HG03135 (cell line): ENCODE measurements at regions not wholly inside any gene's neighbourhood (a gene's known extent, or its start where the extent isn't known, plus 50 kb on each side); places are given as distances from the start of the nearest gene placed in this dataset.

Experiments used
- ATAC-seq: cut with Tn5 transposase; IDR thresholded peaks from one replicate; pipeline ENCODE4 v1.9.1; 2021; ENCODE audit warnings: mild to moderate bottlenecking, moderate library complexity; ENCODE audit not compliant: unreplicated experiment

DNA sequence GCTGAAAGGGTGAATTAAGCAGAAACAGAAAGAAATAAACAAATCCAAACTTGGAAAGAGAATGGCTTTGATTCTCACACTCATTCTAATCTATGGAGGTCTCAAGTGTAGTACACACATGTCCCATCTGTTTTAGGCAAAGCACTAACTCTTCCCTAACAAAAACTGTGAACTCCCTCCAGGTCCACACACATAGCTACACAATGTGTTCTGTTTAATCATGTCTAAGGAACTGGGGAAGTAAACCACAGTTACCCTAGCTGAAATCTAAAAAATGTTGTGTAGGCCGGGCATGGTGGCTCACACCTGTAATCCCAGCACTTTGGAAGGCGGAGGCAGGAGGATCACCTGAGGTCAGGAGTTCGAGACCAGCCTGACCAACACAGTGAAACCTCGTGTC is 118.7 kb upstream of the FST start:
- ATAC-seq, result no peak

GRCh38 chr5:53362521-53362941 is 117.9 kb upstream of the FST start:
- no peak for ATAC-seq

GRCh38 chr5:53364061-53364460 is 116.4 kb upstream of the FST start:
- no peak for ATAC-seq

DNA sequence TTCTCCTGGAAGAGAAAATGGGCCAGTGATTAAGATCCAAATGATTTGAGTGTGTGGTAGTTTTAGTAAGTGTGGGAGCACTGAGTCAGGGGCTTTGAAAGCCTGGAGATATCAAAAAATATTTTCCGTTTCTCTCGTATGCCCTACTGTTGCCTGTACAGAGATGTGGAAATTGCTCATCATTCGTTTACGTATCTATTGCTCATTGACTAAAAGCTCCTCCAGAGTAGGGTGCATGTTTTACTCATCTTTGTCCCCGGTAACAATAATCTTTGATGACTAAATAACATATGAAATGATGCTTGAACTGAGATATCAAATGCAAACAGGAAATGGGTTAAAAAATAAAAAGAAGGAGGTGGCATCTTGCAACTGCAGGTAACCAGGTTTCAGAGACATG is 114.2 kb upstream of the FST start:
- no peak for ATAC-seq

GRCh38 chr5:53367727-53368126 is 112.7 kb upstream of the FST start:
- ATAC-seq, result no peak

- no peak for ATAC-seq
These were observed 111.9 kb upstream of the FST start for GRCh38 chr5:53368516-53368915.

DNA sequence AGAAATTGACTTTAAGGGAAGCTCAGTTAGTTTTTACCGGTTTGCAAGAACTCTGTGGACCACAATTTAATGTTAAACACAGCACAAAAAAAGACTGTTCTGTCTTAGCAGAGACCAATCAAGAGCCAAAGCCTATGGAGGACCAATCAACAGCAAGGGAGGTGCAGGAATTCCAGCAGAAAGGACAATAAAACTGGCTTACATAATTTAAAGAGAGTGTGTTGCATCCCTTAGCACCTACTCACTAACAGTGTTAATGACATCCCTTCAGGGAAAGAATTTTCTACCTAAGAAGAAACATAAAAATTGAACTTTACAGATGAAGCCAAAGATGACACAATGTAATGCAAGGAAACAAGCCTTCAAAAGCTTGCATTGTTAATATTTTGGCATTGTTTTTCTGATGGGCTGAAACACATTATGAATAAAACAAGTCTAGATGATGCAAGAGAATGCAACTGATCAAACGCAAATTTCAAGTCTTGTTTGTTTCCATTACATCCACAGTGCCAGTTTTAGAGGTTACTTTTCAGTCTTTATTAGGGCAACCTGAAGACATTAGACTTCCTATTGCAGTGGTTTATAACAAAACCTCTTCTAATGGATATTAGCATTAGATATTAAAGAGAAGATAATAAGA is 111.3 kb upstream of the FST start:
- no peak for ATAC-seq

GRCh38 chr5:53369681-53370080 is 110.7 kb upstream of the FST start:
- ATAC-seq, result no peak

GRCh38 chr5:53373451-53374158 is 106.8 kb upstream of the FST start:
- no peak for ATAC-seq

- no peak for ATAC-seq
These were observed 103.6 kb upstream of the FST start for GRCh38 chr5:53376853-53377252.

GRCh38 chr5:53378190-53378589 is 102.2 kb upstream of the FST start:
- no peak for ATAC-seq

DNA sequence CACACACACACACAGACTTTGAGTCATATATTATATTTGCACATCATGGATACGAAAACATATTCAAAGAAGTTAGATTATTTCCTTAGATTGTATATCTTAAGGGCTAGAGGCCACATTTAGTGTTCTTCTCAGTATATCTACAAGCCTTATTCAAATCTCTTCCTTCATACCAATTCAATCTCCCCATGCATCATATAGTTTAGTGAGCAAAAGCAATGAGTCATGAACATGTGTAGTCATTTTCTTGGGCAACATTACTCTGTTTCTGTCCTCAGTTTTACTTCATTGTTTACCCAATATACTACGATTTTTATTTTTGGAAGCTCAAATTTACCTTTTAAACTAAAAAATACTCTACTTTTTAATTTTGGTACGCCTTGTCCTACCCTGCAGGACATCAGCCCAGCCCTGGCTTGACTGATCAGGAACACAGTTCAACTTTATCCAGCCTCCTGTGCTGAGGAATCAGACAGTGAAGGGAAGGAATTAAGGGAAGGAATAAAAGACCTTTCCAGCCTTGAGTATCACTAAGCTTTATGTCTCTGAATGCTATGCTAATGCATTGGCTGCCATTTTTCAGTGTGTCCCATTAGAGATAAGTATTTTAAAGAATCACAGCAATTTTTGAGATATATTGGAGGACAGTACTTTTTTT is 101.7 kb upstream of the FST start:
- no peak for ATAC-seq

GRCh38 chr5:53386341-53386740 is 94.1 kb upstream of the FST start:
- no peak for ATAC-seq

DNA sequence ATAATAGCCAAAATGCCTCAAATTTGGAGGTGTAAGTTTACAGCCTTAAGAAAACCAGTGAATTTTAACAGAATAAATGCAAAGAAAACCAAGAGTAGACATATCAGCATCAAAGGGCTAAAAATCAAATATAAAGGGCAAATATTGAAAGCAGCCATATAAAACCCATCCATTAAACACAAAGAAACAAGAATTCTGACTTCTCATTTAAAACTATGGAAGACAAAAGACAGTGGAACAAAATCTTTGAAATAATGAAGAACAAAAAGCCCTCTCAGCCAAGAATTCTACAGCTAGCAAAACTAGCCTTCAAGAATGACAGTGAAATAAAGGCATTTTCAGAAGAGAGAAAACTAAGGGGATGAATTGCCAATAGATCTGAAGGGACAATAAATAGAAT is 91.3 kb upstream of the FST start:
- ATAC-seq, result no peak

- ATAC-seq, result no peak
These were observed 88.4 kb upstream of the FST start for GRCh38 chr5:53392073-53392472.

GRCh38 chr5:53394808-53395207 is 85.6 kb upstream of the FST start:
- no peak for ATAC-seq

GRCh38 chr5:53397141-53397757 is 83.2 kb upstream of the FST start:
- ATAC-seq, result no peak

GRCh38 chr5:53397845-53398244 is 82.6 kb upstream of the FST start:
- no peak for ATAC-seq

- ATAC-seq, result no peak
These were observed 80.3 kb upstream of the FST start for GRCh38 chr5:53399926-53400697.

DNA sequence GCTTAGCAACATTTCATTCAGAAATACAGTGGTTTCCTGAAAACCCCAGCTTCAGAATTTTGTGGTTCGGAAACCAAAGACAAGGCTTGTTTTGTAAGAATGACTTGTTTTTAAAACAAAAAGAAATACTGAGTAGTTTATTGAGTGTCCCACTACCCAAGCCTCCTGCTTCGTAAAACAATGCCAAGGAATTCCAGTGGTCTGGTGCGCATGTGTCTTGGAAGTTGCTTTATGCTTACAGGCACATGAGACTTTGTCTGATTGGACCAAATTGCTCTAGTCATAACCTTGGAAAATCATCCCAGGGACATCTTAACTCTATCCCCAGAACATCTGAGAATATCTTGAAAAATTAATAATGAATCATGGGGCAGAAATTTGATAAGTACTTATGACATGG is 77.1 kb upstream of the FST start:
- no peak for ATAC-seq

DNA sequence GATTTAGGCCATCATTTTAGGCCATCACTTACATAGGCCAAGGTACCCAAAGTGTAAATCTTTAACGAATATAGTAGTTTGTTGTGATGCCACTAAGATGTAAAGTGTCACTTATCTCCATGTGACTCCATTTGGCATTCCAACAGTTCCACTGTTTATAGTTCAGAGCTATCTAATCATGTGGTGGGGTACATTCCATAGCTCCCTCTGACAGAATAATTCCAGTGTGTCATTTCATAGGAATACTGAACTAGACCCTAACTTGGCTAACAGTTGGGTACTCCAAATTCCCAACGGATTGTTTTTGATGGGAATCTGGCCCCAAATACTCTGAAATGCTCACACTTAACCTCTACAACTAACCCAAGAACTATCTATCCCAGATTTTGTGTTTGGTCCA is 76.7 kb upstream of the FST start:
- no peak for ATAC-seq
